HUES6 (cell line): ENCODE measurements at regions not wholly inside any gene's neighbourhood (a gene's known extent, or its start where the extent isn't known, plus 50 kb on each side); places are given as distances from the start of the nearest gene placed in this dataset.

Experiments
- H3K27ac ChIP-seq: 2 replicates; pipeline ENCODE4 v1.7.0; 2013; ENCODE audit warnings: low read depth, mild to moderate bottlenecking, low read length, inconsistent platforms
- H3K27me3 ChIP-seq: 2 replicates; pipeline ENCODE4 v1.6.1; 2013; ENCODE audit warnings: low read length; ENCODE audit not compliant: control insufficient read depth, insufficient read depth
- H3K36me3 ChIP-seq: 2 replicates; pipeline ENCODE4 v1.6.1; 2013; ENCODE audit warnings: low read length; ENCODE audit not compliant: control insufficient read depth, insufficient read depth
- H3K4me1 ChIP-seq: 2 replicates; pipeline ENCODE4 v1.6.1; 2013; ENCODE audit warnings: low read length; ENCODE audit not compliant: control insufficient read depth, insufficient read depth
- H3K4me3 ChIP-seq: 2 replicates; pipeline ENCODE4 v1.5.1; 2013; ENCODE audit warnings: low read depth, low read length
- H3K9ac ChIP-seq: one replicate; pipeline ENCODE4 v1.6.1; 2013; ENCODE audit warnings: mild to moderate bottlenecking, low read length
- H3K9me3 ChIP-seq: 2 replicates; pipeline ENCODE4 v1.6.1; 2013; ENCODE audit warnings: low read depth, low read length; ENCODE audit not compliant: control insufficient read depth, insufficient read depth

DNA sequence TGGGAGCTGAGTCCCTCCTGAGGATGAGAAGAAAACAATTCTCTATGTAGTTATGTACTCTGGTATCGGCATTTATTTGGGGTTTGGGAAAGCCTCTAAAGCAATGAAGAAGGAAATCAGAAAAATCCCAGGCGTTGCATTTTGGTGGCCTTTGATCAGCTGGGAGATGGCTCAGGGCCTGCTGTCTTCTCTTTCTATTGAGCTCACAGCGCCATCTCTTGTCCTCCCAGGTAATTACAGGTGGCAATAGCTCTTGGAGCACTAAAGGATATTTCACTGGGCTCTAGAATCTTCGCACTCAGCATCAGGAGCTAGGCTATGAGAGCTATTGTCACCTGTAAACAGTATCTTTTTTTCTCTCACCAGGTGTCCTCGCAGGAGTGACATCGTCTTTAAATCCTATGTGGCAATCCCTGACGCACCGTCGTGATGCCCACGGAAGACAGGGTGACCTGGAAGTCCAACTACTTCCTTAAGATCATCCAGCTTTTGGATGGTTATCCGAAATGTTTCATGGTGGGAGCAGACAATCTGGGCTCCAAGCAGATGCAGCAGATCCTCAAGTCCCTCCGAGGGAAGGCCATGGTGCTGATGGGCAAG lies 76.1 kb upstream of the PMAIP1 start:
- no peak overlapping the region for H3K4me3 ChIP-seq
- H3K9ac ChIP-seq = no peak overlapping the region
- no peaks in the 10 kb centered on the region; the same call in 1 of the 2 replicates for H3K27me3 ChIP-seq
- no peaks in the 10 kb centered on the region for H3K9me3 ChIP-seq
- H3K4me1 ChIP-seq = peaks cover 2% of the 10 kb centered on the region; the same call in 1 of the 2 replicates
- H3K36me3 ChIP-seq = no peaks in the 10 kb centered on the region
- H3K27ac ChIP-seq = no peak overlapping the region

DNA sequence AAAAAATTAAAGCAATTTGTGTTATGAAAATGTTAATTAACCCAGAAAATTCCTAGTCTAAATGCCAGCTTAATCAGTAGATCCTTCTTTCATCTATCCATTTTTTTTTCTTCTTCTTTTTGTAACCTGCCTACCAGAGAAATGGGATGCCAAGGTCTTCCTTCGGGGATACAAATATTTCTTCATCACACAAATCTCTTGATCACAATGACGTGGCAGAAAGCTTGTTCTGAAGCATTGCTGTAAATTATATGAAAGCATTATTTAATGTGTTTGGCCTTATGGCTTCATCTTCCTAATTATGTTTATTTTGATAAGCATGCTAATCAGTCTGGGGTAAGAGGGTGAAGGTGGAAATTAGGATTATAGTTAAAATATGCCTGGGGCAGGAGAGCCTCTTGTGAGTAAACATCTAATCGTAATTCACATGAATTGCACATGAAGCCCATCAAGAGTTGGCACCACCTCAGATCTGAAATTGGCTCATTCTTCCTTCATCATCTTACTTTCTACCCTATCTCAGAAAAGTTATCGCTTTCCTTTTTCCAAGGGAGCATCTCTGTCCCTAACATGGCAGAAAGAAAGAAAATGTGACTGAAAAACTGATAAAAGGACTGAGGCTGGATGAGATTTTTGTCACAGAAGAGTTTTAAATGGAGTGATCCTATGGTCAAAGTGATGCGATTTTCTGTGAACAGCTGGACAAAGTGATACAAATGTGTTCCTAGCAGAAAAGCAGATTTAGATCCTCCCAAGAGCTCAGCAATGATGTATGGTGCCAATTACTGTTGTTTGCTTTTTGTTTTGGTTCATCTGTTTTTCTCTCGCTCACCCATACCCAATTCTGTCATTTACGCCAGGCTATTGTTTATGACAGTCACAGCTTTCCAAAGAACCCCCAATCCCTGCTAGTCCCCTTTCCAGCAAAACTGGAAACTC lies 76.9 kb upstream of the PMAIP1 start:
- H3K9me3 ChIP-seq = no peaks in the 10 kb centered on the region
- H3K27ac ChIP-seq = no peak overlapping the region
- H3K9ac ChIP-seq = no peak overlapping the region
- no peaks in the 10 kb centered on the region for H3K36me3 ChIP-seq
- no peaks in the 10 kb centered on the region; the same call in 1 of the 2 replicates for H3K27me3 ChIP-seq
- H3K4me1 ChIP-seq = peaks cover 2% of the 10 kb centered on the region; the same call in 1 of the 2 replicates
- no peak overlapping the region for H3K4me3 ChIP-seq

DNA sequence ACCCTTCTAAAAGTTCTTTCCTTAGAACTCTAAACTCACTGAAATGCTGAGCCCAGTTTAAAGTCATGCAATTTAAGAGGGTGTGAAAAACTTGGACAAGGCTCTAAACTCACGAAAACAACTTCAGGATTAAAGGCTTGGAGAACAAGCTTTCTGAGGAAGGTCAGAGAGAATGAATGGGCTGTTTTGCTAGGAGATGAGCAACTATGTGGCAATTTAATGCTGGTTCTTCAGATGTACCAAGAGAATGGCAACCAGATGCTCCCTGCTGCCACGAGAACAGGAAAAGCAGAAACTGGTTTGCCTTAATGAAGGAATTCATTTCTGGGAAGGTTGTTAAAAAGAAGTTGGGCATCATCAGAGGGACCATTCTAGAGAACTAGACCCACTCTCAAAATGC lies 77.8 kb upstream of the PMAIP1 start:
- no peaks in the 10 kb centered on the region for H3K9me3 ChIP-seq

DNA sequence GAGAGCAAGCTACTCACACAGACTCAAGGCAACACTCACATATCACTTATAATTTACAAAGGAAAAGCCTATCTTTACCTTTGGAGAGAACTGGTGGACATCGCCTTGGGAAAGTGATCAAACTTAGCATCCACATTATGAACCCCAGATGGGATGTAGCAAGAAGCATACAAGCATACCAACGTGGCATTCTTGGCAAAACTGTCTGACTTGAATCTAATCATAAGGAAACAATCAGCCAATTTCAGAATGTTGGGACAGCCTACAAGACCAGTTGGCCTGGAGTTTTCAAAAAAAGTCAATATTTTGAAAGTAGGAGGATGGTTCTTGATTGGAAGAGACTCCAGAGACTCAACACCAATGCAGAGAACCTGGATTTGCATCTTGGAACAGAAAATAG lies 79.1 kb upstream of the PMAIP1 start:
- H3K4me3 ChIP-seq = no peak overlapping the region
- no peak overlapping the region for H3K9ac ChIP-seq
- H3K27ac ChIP-seq = no peak overlapping the region
- H3K27me3 ChIP-seq = no peaks in the 10 kb centered on the region; the same call in 1 of the 2 replicates
- no peaks in the 10 kb centered on the region for H3K36me3 ChIP-seq
- H3K4me1 ChIP-seq = peaks cover 2% of the 10 kb centered on the region; the same call in 1 of the 2 replicates
- no peaks in the 10 kb centered on the region for H3K9me3 ChIP-seq

More for the DNA sequence above, 77.8 kb upstream of the PMAIP1 start:
- no peak overlapping the region for H3K27ac ChIP-seq
- no peak overlapping the region for H3K9ac ChIP-seq
- H3K27me3 ChIP-seq = no peaks in the 10 kb centered on the region; the same call in 1 of the 2 replicates
- H3K4me1 ChIP-seq = peaks cover 2% of the 10 kb centered on the region; the same call in 1 of the 2 replicates
- H3K4me3 ChIP-seq = no peak overlapping the region
- no peaks in the 10 kb centered on the region for H3K36me3 ChIP-seq

DNA sequence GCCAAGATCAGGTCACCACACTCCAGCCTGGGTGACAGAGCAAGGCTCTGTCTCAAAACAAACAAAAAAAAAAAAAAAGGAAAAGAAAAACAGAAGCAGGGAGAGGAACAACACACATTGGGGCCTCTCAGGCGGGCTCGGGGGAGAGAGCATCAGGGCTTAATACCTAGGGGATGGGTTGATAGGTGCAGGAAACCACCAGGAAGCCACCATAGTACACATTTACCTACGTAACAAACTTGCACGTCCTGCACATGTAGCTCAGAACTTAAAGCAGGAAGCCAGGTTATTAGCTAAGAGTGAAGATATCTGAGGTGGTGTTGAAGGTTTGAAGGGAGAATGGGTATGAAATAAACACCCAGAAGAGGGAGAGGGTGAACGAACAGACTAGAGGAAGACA lies 81.0 kb upstream of the PMAIP1 start:
- no peaks in the 10 kb centered on the region for H3K36me3 ChIP-seq
- no peak overlapping the region for H3K27ac ChIP-seq

DNA sequence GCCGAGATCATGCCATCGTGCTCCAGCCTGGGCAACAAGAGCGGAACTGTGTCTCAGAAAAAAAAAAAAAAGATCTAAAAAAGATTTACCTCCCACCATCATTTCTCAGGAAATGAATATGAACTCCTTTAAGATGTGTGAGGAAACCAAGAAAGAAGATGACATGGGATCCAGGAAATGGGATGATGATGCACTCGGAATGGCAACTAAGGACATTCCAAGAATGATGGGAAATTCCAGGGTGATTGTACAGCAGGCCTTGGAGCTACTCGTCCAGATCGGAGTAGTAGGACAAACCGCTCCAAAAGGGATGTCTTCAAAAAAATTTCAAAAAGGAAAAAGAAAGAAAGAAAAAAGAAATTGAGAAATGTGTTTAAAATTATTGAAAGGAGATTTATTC lies 84.9 kb upstream of the PMAIP1 start:
- H3K36me3 ChIP-seq = no peaks in the 10 kb centered on the region
- no peaks in the 10 kb centered on the region for H3K4me1 ChIP-seq
- no peak overlapping the region for H3K4me3 ChIP-seq
- no peaks in the 10 kb centered on the region for H3K9me3 ChIP-seq
- no peak overlapping the region for H3K9ac ChIP-seq
- no peaks in the 10 kb centered on the region for H3K27me3 ChIP-seq
- no peak overlapping the region for H3K27ac ChIP-seq

More for the DNA sequence above, 81.0 kb upstream of the PMAIP1 start:
- Histone ChIP-seq H3K27me3 (no peaks in the 10 kb centered on the region), H3K4me3 (no peak overlapping the region), H3K9ac (no peak overlapping the region), H3K9me3 (no peaks in the 10 kb centered on the region), H3K4me1 (peaks cover 2% of the 10 kb centered on the region; the same call in 1 of the 2 replicates)

DNA sequence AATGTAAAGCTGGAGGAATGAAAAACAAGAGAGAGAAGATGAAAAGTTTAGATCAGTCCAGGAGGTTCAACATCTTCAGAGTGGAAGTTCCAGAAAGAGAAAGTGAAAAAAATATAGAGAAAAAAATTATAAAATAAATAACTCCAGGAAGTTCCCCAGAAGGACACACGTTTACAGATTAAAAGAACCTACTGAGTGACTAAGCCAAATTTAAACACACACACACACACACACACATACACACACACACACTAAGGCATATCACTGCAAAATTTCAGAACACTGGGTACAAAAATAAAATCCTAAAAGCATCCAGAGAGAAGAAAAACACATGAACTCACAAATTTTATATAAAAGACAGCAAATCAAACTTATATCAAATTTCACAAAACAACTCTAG lies 85.9 kb upstream of the PMAIP1 start:
- Histone ChIP-seq H3K4me3 (no peak overlapping the region), H3K9ac (no peak overlapping the region), H3K27me3 (no peaks in the 10 kb centered on the region), H3K4me1 (no peaks in the 10 kb centered on the region), H3K9me3 (no peaks in the 10 kb centered on the region), H3K27ac (no peak overlapping the region), H3K36me3 (no peaks in the 10 kb centered on the region)

DNA sequence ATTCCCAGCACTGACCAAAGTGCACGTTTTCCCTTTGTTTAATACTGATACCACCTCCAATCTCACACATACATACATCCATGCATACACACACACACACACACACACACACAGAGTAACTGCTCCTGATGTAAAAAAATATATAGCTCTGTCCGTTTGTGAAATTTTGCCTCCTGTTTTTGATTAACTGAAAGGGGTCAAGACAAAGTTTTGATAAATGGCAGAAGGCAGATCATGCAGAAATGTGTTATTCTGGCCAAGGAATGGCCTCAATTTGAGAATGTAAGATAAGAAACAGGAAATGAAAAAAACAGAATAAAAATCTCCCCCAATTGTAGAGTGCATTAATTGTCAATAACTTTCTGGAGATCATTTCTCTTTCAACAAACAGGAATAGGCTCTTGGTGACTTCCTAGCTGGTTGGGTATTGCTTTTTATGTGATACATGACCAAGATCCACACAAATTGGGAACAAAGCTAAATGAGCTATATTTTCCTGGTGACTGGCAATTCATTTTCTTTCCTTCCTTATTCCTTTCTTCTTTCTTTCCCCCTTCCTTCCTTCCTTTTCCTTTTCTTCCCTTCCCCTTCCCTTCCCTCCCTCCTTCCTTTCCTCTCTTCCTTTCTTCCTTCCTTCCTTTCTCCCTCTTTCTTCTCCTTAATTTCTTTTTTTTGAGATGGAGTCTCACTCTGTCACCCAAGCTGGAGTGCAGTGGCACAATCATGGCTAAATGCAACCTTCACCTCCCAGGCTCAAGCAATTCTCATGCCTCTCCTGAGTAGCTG lies 88.9 kb upstream of the PMAIP1 start:
- H3K4me1 ChIP-seq = no peaks in the 10 kb centered on the region
- H3K36me3 ChIP-seq = no peaks in the 10 kb centered on the region
- H3K27ac ChIP-seq = no peak overlapping the region
- H3K4me3 ChIP-seq = no peak overlapping the region
- no peak overlapping the region for H3K9ac ChIP-seq
- no peaks in the 10 kb centered on the region for H3K9me3 ChIP-seq
- no peaks in the 10 kb centered on the region for H3K27me3 ChIP-seq

DNA sequence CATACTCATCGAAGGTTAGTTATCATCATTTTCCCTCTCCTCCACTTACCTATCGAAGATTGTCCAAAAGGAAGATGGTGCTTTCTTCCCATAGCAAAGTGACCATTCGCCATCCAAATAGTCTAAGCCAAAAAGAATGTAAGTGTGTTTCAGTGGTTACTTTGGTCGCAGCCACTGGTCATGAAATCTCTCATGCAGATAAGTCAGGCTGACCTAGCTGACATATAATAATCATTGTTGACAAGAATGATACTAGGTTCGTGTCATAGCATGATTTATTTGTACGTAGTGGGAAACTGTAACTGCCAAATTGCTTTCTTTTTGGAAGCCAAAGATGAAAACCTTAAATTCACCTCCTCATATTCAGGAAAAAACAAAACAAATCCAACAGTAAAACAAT lies 89.6 kb upstream of the PMAIP1 start:
- H3K27ac ChIP-seq = no peak overlapping the region
- no peak overlapping the region for H3K9ac ChIP-seq
- no peaks in the 10 kb centered on the region for H3K36me3 ChIP-seq
- no peaks in the 10 kb centered on the region for H3K9me3 ChIP-seq
- H3K27me3 ChIP-seq = no peaks in the 10 kb centered on the region
- H3K4me3 ChIP-seq = no peak overlapping the region
- no peaks in the 10 kb centered on the region for H3K4me1 ChIP-seq

DNA sequence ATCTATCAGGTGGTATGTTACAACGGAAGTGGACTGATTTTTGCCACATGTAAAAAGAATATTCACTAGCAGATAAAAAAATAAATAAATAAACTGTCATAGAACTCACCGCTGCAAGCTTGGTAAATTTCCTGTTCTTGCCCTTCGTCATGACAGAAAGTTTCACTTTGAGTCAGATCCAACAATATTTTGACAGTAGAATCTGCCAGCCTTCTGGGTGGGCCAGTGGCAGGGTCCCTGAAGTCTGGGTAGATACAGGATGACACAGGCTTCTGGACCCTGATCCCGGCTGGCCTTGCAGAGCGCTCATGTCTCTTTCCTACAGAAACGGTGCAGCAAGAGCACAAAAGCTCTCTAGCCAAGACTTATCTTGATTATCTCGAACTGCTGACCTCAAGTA lies 97.8 kb upstream of the PMAIP1 start:
- H3K27me3 ChIP-seq = no peaks in the 10 kb centered on the region
- H3K27ac ChIP-seq = no peak overlapping the region
- no peak overlapping the region for H3K4me3 ChIP-seq
- no peak overlapping the region for H3K9ac ChIP-seq
- no peaks in the 10 kb centered on the region for H3K36me3 ChIP-seq
- no peaks in the 10 kb centered on the region for H3K9me3 ChIP-seq
- H3K4me1 ChIP-seq = no peaks in the 10 kb centered on the region
